ENCODE measurements at regions not wholly inside any gene's neighbourhood (a gene's known extent, or its start where the extent isn't known, plus 50 kb on each side); places are given as distances from the start of the nearest gene placed in this dataset.

DNA sequence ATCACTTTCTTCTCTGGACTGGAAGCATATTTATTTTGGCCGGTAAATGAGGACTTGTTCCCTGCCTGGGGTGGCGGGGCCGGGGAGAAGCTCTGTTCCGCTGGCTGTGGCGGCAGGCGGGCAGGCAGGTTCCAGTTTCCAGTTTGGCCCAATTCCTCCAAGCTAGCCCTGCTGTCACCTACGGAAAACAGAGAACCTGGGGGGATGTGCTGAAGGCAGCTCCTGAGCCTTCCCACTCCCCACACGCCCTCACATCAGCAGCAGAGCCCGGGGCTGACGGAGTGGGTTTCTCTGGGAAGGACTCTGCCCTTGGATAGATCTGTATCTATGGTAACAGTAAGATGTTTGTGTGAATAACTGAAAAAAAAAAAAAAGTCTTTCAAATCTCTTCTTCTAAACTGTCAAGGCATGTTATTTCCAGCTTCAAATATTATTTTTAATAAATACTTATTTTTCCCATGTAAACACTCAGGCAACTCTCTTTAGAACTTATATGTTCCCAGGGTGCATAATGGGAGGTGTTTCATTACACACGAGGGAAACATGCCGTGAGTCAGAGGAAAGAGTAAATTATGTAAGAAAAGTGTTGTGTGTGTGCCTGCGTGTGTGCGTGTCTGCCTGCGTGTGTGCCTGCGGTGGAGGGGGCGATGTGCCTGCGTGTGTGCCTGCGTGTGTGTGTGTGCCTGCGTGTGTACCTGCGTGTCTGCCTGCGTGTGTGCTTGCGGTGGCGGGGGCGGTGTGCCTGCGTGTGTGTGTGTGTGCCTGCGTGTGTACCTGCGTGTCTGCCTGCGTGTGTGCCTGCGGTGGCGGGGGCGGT, 116.1 kb upstream of the ZNF516 start:
- TF ChIP-seq, protein P1, sequence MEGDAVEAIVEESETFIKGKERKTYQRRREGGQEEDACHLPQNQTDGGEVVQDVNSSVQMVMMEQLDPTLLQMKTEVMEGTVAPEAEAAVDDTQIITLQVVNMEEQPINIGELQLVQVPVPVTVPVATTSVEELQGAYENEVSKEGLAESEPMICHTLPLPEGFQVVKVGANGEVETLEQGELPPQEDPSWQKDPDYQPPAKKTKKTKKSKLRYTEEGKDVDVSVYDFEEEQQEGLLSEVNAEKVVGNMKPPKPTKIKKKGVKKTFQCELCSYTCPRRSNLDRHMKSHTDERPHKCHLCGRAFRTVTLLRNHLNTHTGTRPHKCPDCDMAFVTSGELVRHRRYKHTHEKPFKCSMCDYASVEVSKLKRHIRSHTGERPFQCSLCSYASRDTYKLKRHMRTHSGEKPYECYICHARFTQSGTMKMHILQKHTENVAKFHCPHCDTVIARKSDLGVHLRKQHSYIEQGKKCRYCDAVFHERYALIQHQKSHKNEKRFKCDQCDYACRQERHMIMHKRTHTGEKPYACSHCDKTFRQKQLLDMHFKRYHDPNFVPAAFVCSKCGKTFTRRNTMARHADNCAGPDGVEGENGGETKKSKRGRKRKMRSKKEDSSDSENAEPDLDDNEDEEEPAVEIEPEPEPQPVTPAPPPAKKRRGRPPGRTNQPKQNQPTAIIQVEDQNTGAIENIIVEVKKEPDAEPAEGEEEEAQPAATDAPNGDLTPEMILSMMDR (IDR thresholded peaks at IDR 0.05), result no peak
- TF ChIP-seq TEAD4 (IDR thresholded peaks at IDR 0.05; ENCODE audit: borderline replicate concordance, insufficient read depth) (no peak), NFIC (IDR thresholded peaks at IDR 0.05; ENCODE audit: borderline replicate concordance) (no peak), GABPA (IDR thresholded peaks at IDR 0.05; ENCODE audit: low read depth) (no peak), RAD21 (IDR thresholded peaks at IDR 0.05; ENCODE audit: low read length) (no peak), FOXJ3 (CRISPR knock-in tag; IDR thresholded peaks at IDR 0.05) (no peak), EP300 (IDR thresholded peaks at IDR 0.05; ENCODE audit: borderline replicate concordance in 1 of 2, low read depth in 1 of 2, low read length in 1 of 2) (no peak)
- TF ChIP-seq, protein P2, sequence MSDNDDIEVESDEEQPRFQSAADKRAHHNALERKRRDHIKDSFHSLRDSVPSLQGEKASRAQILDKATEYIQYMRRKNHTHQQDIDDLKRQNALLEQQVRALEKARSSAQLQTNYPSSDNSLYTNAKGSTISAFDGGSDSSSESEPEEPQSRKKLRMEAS (IDR thresholded peaks at IDR 0.05; ENCODE audit: low read depth), result no peak

All from SK-N-SH (cell line).